Osteocyte (in vitro differentiated cells): ENCODE measurements at regions not wholly inside any gene's neighbourhood (a gene's known extent, or its start where the extent isn't known, plus 50 kb on each side); places are given as distances from the start of the nearest gene placed in this dataset.

ENCODE experiments used
- DNase-seq: peaks from one replicate; pipeline ENCODE4 v3.0.0; 2021; ENCODE audit warnings: mixed read lengths; ENCODE audit not compliant: unreplicated experiment; ENCODE audit errors: extremely low spot score
- H3K27ac Mint-ChIP-seq: one replicate; pipeline ENCODE4 v1.8.0; 2021; ENCODE audit warnings: mild to moderate bottlenecking, mixed read lengths; ENCODE audit not compliant: unreplicated experiment
- H3K27me3 Mint-ChIP-seq: one replicate; pipeline ENCODE4 v1.8.0; 2021; ENCODE audit warnings: mixed read lengths; ENCODE audit not compliant: unreplicated experiment
- H3K36me3 Mint-ChIP-seq: one replicate; pipeline ENCODE4 v1.8.0; 2021; ENCODE audit warnings: mixed read lengths; ENCODE audit not compliant: unreplicated experiment
- H3K4me1 Mint-ChIP-seq: one replicate; pipeline ENCODE4 v1.8.0; 2021; ENCODE audit warnings: mixed read lengths; ENCODE audit not compliant: unreplicated experiment
- H3K4me3 Mint-ChIP-seq: one replicate; pipeline ENCODE4 v1.8.0; 2021; ENCODE audit warnings: mild to moderate bottlenecking, moderate library complexity, mixed read lengths; ENCODE audit not compliant: unreplicated experiment
- H3K9me3 Mint-ChIP-seq: one replicate; pipeline ENCODE4 v1.8.0; 2021; ENCODE audit warnings: mixed read lengths; ENCODE audit not compliant: unreplicated experiment
- TF ChIP-seq, protein P1 (sequence below): fragments of 200-600 bp; sonication (generic); IDR thresholded peaks from 2 replicates; pipeline ENCODE4 v1.5.0; 2021; ENCODE audit warnings: antibody characterized with exemption, mild to moderate bottlenecking, moderate library complexity

DNA sequence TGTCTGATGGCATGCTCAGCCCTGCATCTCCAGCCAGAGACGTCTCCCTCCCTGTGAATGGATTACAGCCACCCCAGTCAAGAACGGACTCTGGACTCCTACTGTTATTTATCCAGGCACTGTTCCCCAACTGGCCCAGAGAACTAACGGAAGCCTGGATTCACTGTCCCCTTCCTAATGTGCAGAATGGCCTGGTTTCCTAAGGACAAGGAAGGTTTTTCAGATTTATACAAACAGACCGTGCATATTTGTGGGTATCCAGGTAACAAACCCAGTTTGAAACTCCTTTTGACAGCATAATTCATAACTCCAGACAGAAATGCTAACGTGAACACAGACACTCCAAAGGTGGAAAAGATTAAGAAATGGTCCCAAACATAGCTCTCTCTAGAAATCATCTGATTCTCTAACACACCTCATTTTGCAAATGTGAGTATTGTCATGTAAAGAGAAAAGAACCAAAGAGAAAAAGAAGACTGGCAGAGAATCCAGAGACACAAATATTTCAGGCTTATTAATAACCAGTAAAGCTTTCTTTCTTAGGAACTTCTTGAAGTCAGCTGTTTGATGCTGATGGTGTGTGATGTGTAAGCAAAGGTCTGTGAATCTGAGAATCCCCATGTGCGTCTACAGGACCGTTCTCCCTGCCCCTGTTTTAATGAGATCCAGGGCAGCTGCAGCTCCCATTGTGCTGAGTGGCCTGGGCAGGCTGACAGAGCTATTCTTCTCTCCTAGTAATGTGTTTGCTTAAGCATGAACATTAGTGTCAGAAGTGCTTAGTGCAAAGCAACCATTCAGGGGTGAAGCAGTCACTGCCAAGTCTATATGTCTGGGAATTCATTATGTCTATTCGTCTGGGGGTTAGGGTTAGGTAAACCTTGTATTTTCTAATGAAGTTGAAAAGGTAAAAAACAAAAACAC is 86.8 kb upstream of the HIF1A start:
- Mint-ChIP-seq H3K27me3 (no peaks in the 10 kb centered on the region), H3K4me3 (no peak overlapping the region), H3K9me3 (no peaks in the 10 kb centered on the region), H3K36me3 (no peaks in the 10 kb centered on the region), H3K4me1 (peaks cover 80% of the 10 kb centered on the region), H3K27ac (peak overlapping the region; percentile 94)
- TF ChIP-seq, protein P1, sequence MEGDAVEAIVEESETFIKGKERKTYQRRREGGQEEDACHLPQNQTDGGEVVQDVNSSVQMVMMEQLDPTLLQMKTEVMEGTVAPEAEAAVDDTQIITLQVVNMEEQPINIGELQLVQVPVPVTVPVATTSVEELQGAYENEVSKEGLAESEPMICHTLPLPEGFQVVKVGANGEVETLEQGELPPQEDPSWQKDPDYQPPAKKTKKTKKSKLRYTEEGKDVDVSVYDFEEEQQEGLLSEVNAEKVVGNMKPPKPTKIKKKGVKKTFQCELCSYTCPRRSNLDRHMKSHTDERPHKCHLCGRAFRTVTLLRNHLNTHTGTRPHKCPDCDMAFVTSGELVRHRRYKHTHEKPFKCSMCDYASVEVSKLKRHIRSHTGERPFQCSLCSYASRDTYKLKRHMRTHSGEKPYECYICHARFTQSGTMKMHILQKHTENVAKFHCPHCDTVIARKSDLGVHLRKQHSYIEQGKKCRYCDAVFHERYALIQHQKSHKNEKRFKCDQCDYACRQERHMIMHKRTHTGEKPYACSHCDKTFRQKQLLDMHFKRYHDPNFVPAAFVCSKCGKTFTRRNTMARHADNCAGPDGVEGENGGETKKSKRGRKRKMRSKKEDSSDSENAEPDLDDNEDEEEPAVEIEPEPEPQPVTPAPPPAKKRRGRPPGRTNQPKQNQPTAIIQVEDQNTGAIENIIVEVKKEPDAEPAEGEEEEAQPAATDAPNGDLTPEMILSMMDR = no peak
- no peak for DNase-seq

DNA sequence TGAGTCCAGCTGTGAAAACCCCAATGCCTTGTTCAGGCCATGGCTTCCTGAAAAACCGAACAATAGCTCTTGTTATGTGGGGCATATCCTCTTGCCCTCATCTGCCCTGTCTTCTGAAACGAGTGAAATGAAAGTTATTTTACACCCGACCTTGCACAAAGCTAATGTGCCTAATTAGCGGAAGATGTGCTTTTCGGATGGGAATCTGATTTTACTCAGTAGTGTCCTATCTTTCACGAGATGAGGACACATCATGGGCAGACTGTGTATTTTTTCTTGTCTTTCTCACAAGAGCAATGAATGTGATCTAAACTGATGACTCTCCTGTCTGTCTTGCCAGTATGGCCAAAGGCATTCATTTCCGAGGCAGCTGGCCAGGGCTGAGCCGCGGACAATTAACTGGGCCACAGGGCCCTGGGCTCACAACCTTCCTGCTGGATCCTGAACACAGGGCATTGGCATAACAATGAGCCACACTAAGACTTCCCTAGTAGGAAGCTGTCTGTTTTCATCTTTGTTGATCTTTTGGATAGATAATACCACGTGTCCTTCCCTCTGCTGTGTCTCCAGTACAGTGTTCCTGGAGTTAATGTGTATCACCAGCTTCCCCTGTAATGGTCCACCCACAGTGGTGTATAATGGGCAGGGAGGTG is 86.0 kb upstream of the HIF1A start:
- TF ChIP-seq, protein P1 = no peak
- H3K27me3 Mint-ChIP-seq = no peaks in the 10 kb centered on the region
- H3K4me1 Mint-ChIP-seq = peaks cover 72% of the 10 kb centered on the region
- DNase-seq = no peak
- H3K4me3 Mint-ChIP-seq = no peak overlapping the region
- H3K27ac Mint-ChIP-seq = peak overlapping the region; percentile 94
- no peaks in the 10 kb centered on the region for H3K9me3 Mint-ChIP-seq
- H3K36me3 Mint-ChIP-seq = no peaks in the 10 kb centered on the region

DNA sequence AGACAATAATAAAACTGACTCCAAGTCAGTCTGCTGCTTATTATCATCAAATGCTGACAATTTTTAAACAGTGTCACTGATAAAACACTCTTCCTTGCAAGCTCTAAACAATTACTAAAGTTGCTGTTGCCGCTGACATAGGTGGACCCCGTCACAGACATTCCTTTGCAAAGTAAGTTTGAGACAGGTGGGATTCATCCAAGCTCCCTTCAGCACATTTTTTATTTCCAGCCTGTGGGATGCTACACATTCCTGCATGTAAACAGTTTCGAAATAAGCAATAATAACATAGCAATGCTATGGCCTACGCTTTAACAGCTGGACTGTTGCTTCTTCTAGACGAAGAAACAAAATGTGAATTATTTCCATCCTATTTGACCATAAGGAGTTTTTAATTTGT is 85.4 kb upstream of the HIF1A start:
- H3K4me3 Mint-ChIP-seq = no peak overlapping the region
- H3K36me3 Mint-ChIP-seq = no peaks in the 10 kb centered on the region
- peak overlapping the region; percentile 94 for H3K27ac Mint-ChIP-seq
- TF ChIP-seq, protein P1 = no peak
- peaks cover 71% of the 10 kb centered on the region for H3K4me1 Mint-ChIP-seq
- H3K27me3 Mint-ChIP-seq = no peaks in the 10 kb centered on the region
- DNase-seq = no peak
- H3K9me3 Mint-ChIP-seq = no peaks in the 10 kb centered on the region

DNA sequence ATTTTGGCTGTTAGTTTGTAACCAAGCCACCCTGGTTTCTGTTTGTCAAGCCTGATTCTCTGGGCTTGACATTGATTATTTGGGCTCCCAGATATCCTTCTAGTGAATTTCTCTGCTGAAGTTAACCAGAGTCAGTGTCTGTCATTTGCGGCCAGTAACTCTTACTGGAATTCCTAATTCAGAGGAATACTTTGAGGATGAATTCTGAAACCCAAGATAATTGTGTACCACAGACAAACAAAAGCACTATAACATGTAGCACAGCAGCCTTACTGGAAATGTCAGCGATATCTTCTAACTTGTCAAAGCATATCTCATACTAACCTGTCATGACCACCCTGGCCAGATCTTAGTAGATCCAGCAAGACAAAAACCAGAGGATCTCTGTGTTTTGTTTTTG is 84.4 kb upstream of the HIF1A start:
- H3K27me3 Mint-ChIP-seq = no peaks in the 10 kb centered on the region
- H3K4me3 Mint-ChIP-seq = no peak overlapping the region
- DNase-seq = no peak
- H3K9me3 Mint-ChIP-seq = no peaks in the 10 kb centered on the region
- no peaks in the 10 kb centered on the region for H3K36me3 Mint-ChIP-seq
- H3K27ac Mint-ChIP-seq = peak overlapping the region; percentile 27
- TF ChIP-seq, protein P1 = no peak
- peaks cover 75% of the 10 kb centered on the region for H3K4me1 Mint-ChIP-seq
